Muscle of back (tissue), 3 donors: ENCODE measurements at regions not wholly inside any gene's neighbourhood (a gene's known extent, or its start where the extent isn't known, plus 50 kb on each side); places are given as distances from the start of the nearest gene placed in this dataset.

Experiments used
- DNase-seq, 3 donors: peaks; one replicate each; pipeline versions ENCODE4 v3.0.0 to v3.0.0-alpha.2; 2013

DNA sequence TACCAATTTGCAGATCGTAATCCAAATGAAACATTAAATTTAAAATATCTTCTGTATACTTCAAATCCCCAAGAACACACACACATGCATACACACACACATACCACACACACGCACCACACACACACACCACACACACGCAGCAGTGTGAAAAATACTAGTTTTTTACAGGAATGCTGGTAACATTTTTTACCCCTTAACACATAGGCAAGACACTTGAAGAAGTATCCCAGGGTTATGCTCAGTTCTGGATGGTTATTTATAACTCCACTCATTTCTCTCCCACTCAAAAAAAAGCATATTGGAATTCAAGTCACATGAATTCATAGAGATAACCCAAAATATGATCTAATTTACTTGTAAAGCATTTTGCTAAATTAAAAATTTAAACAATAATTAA is 325.5 kb upstream of the SLC7A11 start:
- no peak for DNase-seq

DNA sequence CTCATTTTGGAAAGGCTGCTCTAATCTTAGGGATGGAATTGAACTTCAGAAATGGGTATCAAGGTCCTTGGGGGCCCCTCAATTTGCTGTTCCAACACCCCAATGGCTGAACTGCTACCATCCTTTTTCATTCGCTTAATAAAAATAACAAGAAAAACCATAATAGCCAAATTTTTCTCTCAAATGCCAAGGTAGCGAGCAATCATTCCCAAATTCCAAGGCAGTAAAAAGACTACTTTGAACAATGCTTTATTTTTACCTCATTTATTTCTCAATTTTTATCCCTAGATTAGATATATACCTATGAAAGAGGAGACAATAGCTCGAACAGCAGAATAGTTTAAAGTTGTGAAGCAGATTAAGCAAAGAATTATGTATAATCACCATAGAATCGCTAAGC is 323.4 kb upstream of the SLC7A11 start:
- DNase-seq: no peak

DNA sequence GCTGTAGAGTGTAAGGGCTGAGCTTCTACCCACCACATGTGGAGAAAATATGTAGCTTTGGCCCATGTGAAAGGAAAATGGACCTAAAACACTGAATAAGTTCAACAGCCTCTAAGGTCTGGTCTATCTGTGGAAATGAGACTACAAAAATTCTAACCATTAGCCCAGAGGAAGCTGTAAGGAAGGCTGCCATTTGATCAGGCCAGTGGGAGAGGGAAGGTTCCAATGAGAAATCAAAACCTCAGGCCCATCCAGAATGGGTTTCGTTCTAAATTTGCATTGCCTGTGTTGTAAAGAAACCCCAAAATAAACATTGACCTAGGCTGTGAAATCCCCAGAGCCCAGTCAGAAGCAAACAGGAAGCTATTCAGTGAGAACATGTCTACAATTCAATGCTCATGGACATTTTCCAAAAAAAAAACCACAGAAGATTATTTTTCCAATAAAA is 320.4 kb upstream of the SLC7A11 start:
- peak; percentile 40 to 80 (median 52) for DNase-seq

DNA sequence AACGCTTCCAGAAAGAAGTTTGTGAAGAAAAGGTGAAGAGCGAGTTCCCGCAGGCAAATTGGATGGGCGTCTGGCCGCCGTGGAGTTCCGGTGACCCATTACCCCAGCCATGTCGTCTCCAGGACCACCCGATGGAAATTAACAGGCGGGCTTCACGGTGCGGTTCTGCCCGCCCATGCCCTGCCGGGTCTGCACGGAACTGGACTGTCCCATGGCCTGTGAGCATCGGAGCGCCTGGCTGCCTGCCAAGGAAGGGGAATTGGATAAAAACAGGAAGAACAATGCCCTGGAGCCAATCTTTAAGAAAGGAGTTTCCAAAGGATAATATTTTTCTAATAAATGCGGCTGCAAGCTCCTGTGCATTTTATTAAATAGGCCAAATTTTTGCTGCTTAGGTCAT is 319.8 kb upstream of the SLC7A11 start:
- DNase-seq: no peak

DNA sequence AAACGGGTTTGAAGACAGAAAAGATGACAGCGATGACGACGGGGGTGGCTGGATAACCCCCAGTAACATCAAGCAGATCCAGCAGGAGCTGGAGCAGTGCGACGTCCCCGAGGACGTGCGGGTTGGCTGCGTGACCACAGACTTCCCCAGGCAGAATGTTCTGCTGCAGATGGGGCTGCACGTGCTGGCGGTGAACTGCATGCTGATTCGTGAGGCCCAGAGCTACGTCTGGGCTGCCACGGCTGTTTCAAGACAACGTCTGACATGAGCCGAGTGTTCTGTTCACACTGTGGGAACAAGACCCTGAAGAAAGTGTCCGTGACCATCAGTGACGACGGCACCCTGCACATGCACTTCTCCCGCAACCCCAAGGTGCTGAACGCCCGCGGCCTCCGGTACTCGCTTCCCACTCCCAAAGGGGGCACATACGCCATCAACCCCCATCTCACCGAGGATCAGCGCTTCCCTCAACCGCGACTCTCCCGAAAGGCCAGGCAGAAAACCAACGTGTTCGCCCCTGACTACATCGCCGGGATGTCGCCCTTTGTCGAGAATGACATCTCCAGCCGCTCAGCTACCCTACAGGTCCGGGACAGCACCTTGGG is 319.2 kb upstream of the SLC7A11 start:
- DNase-seq: no peak

DNA sequence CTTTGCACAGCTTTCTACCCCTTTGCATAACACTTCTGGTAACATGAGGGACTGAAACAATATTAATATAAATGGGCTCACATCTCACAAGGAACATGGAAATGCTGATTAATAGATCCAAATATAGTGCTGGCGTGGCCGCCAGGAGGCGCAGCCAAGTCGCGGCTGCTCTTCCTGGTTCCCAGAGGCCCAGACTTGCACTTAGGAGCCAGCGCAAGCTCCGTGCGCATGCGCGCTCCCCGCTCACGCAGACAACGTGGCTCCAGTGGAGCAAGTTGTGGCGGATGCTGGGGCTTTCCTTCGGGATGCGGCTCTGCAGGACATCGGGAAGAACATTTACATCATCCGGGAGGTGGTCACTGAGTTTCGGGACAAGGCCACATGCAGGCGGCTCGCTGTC is 318.3 kb upstream of the SLC7A11 start:
- DNase-seq: no peak

DNA sequence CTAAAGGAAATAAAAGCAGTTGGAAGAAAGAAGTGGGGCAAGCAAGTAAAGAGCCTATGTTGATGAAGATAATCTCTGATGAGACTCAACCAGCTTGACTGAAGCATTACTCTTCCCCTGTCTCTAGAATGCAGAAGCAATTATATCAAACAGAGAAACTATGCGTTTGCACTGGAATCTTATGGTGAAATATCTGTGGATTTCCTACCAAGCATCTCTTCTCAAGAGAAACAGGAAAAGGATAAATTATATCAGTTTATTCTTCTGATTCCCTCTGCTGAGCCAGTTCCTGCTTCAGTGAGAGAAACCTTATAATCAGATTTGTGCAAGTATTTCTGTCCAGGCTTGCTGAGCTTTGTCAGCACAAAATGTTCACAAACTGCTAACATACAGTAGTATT is 316.7 kb upstream of the SLC7A11 start:
- no peak for DNase-seq

DNA sequence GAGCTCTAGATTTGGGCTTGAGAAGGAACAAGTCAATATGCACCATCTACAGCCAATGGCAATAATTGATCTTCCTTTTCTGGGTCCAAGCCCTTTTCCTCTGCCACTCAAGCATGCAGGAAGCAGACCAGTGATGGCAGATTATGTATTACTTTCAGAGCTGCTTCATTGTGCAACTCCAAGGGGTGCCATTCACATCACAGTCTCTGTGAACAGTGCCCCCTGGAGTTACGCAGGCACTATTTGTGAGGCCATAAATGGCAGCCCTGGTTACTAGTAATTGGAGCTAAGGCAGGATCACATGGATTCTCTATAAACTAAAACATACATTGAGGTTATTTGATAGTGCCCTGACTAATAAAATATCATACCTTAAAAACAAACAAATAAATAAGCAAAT is 313.4 kb upstream of the SLC7A11 start:
- no peak for DNase-seq

DNA sequence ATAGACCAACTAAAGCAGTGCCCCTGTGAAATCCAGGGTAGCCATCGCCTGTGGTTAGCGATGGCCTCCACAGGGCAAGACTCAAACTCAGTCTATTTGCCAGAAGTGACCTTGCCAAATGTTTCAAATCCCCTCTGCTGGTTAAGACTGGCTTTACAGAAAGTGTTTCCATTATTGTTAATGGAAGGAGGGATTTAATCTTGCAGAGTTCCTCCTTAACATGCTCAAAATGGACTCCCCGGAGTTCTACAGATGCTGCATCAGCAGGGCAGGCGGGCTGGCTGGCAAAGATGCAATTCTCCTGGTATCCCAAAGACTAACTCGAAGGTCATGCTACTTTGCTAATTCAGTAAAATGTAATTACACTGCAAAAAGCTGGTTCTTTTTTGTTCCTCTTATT is 313.0 kb upstream of the SLC7A11 start:
- DNase-seq: no peak

DNA sequence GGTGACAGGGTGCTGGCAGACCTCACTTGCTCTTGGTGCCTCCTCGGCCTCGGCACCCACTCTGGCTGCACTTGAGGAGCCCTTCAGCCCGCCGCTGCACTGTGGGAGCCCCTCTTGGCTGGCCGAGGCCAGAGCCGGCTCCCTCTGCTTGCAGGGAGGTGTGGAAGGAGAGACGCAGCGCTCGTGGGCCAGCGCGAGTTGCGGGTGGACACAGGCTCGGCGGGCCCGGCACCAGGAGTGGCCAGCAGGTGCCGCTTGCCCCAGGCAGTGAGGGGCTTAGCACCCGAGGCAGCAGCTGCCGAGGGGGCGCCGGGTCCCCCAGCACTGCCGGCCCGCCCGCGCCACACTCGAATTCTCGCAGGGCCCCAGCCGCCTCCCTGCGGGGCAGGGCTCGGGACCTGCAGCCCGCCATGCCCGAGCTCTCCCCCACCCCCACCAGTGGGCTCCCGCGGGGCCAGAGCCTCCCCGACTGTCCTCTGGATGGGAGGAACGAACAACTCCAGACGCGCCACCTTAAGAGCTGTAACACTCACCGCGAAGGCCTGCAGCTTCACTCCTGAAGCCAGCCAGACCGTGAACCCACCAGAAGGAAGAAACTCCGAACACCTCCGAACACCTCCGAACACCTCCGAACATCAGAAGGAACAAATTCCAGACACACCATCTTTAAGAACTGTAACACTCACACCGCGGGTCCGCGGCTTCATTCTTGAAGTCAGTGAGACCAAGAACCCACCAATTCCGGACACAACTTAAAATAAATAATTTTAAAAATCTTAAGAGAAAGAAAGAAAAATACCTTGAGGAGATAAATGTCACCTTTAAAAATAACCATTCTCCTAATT is 311.1 kb upstream of the SLC7A11 start:
- no peak for DNase-seq

DNA sequence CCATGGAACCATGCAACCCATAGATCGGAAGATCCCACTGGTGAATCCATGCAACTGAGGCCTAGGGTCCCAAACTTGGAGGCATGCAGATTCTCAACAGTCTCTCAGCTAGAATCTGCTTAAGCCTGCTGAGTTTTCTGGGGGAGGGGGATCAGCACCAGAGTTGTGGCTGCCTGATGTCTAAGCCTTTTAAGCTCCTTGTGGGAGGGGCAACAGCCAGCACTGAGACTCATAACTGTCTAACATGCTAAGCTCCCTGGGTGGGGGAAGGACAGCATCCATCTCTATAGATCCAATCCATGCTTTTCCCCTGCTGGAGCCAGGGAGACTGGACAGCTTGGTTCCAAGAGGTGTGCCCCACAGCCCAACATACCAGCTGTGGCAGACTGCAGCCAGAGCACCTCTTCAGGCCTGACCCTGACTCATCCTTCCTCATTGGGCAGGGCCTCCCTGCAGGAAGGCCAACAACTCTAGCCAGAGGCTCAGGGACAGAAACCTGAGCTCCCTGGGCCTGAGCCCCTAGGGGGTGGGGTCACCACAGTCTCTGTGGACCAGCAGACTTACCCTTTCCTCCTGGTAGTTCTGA is 300.1 kb upstream of the SLC7A11 start:
- DNase-seq: no peak

DNA sequence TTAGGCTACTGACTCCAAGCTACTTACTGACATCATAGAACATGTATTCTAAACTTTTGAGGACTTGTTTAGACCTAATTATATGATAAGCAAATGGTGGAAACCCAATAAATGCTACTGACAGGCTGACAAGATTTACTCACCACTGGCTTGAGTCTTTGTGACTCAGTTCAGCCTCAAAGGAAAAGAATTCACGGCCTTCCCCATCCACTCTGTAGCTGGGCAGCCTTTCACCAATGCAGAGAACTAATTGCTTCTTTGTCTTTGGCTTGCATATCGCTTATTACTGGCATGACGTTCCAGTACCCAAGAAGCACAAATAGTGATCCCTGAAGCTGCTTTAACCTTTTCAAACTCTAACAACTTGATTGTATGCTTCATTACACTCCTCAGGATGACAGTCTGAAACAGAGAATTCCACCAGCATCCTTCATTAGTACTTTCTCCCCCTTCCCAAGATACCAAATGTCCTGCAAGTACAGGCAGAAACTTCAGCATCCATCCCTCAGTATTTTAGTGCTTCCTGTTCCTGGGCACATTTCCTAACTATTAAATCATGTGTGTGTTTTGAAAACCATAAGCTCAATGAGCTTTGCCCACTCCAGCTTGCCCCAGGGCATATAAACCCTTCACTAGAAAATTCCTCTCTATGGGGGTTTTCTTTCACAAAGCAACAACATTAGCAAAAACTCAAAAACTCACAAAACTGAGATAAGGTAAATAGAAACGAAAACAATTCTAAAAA is 298.1 kb upstream of the SLC7A11 start:
- DNase-seq: no peak

DNA sequence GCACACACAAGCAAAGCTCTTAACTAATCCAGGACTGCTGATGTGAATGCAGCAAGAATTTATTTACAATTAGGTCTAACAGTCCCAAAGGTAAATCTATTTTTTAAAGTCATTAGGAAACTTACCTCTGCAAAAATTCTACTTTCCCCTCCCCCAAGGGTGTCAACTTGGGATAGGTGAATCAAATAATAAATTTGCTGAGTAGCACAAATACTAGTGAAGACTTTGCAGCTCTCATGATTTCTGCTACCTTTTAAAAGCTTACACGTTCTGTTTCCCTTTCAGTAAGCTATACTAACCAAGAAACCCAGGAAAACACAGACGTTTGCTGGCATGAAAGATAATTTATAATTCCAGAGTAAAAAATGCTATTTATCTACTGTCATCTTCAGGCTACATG is 296.6 kb upstream of the SLC7A11 start:
- DNase-seq: peak in 1 of 3 donors; percentile 3

DNA sequence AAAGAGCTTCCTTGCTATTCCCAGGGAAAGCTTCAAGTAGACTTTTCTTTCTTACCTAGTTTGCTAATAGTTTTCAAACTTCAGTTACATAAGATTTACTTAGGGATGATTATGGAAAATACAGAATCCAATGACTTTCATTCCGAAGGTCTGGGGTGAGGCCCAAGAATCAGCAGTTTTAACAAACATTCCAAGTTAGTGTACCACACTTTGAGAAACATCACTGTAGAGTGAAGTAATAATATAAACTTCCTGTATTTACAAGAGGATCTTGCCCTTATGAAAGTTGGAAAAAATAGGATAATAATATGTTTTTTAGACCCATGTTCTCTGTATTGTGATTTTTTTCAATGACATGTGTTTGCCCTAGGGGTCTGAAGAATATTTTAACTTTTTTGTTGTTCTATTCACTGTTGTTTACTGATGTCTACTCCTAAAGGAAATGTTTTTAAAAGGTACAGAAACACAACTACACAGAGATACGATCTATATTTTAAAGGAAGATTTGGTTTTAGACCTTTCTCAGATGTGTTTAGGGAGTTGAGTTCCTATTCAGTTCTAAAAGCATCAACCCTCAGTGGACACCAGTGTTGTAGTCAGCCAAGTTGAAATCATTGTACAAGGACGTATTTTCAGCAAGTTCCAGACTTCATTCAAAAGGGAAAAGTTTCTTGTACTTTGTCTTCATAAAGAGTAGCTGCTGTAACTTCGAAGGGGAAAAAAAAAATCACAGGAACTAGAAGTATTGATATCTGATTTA is 295.8 kb upstream of the SLC7A11 start:
- DNase-seq: peak; percentile 50 to 83 (median 55)

DNA sequence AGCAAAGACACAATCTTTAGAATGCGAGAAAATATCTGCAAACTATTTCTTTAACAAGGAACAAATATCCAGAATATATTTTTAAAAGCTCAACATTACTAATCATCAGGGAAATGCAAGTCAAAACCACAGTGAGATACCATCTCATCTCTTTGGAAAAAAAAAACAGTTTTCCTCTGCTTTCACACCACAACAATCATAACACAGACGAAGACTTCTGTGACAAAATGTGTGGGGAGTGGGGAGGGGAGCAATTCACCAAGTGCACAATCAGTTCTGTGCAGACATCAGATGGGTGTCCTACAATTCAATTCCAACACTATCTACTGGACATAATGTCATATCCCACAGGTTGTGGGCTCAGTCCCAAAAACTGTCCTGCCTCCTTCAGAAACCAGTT is 293.2 kb upstream of the SLC7A11 start:
- DNase-seq: no peak

DNA sequence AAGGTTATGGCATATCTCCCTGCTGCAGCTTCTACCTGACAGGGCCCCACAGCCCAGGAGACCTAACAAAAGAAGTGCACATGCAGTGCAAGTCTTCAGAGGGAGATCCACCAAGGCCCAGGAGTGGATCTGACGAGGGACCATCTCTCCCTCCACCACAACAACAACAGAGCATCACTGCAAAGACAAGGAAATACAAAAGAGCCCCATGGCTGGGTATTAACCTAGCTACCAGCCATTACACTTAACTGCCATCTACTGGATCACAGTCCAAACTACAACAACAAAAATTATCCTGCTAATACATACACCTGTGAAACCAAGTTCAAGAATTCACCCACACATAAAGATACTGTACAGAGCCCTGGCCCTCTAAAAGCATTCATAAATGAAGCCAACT is 280.2 kb upstream of the SLC7A11 start:
- no peak for DNase-seq

DNA sequence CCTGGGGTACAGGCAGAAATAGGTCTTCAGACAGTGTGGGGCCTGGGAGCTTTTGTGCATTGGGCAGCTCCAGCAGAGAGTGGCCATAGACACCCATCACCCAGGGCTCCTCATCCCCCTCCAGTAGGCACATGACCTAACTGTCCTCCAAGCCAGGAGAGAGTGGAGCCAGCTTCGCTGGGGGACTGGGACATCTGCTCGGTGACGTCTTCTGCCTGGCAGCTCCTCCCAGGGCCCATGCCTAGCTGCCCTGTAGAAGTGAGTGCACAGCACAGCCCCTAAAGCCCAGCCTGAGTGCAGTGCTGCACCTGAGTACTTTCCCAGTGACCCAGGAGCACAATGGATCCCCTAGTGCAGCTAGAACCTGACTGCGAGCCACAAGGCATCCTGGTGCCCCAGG is 279.7 kb upstream of the SLC7A11 start:
- DNase-seq: no peak

DNA sequence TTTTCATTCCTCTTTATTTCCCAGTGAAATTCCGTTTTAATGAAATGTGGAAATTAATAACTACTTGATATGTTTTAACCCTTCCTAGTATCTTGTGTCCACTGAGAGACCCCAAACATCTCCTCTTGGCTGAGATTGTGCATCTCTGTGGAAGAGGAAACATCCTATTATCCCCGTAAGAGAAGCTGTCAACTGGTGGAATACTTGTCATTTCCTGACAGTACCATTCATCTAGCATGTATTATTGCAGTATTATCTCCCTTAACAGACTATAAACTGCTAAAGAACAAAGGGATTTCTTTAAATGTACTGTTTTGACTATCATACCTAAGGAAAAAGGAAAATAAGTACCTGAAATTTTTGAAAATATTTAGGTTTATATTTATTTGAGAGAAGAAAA is 277.3 kb upstream of the SLC7A11 start:
- no peak for DNase-seq

DNA sequence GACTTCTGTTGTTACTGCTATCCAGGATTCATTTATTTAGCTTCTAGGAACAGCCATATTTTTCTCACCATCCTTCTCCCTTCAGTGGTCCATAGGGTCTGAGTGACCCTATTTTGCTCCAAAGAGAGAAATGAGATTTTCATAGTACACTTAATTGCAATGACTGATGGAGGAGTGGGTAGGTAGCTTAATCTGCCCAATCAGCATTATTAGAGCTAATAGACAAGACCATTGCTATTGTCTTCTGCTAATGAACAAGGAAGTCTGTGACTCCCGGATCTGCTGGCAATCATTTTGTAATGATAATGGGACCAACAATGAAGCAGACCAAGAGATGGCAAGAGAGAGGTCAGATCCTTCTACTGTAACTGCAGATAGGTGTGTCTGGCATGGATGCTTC is 271.4 kb upstream of the SLC7A11 start:
- DNase-seq: no peak

DNA sequence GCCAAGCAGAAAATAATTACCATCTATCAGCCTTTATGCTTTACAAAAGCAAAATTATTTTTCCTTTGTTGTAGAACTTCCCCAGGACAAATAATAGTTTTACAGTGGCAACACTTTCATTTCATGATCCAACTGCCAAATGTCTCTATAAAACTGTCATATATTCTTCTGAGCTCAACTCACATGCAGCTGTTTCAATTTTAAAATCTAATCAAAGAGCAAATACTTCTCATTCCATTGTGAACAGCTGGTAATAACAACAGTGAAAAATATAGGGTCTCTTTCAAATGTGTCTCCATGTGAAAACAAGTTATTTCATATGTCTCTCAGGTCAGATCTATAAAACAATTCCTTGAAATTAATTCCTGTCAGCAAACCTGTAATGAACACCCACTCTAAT is 270.6 kb upstream of the SLC7A11 start:
- peak in 2 of 3 donors; percentile 12 to 49 for DNase-seq

DNA sequence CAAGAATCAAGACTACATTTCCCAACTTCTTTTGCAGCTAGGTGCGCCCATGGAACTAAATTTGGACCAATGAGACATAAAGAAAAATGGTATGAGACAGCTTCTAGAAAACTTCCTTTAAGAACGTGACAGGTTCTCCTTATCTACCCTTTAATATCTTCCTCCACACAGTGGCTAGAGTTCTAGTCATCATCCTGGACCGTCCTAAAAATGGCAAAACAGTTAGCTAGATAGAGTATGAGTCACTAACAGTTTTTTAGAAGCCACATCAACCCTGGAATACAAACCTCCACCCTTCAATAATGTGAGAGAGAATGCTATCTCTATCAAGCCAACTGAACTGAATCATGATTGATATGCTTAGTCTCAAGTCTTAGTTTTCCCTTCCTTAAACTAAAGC is 267.9 kb upstream of the SLC7A11 start:
- no peak for DNase-seq

DNA sequence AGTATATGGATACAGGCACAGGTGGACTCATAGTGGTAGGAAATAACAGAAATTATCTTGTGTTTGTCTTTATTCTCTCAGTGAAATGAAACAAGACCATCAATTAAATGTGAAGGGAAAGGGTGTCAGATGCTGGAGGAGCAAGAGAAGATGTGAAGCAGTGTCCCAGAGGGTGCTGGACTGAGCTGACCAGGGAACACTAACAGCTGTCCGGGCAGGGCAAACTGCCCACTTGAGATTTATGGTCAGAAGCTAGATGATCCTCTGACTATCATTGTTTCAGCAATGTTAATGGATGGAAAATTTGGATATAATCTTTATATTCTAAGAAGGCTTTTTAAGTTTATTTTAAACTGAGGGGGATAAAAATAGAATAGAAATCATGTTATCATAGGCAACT is 267.2 kb upstream of the SLC7A11 start:
- DNase-seq: peak in 2 of 3 donors; percentile 10 to 21
